Osteoblast (primary cell): ENCODE measurements at regions not wholly inside any gene's neighbourhood (a gene's known extent, or its start where the extent isn't known, plus 50 kb on each side); places are given as distances from the start of the nearest gene placed in this dataset.

ENCODE experiments used
- DNase-seq: peaks from one replicate; pipeline ENCODE4 v3.0.0; 2011; ENCODE audit warnings: low spot score, mixed read lengths; ENCODE audit not compliant: insufficient read length; ENCODE audit errors: missing footprints
- H2AFZ ChIP-seq: 2 replicates; pipeline ENCODE4 v1.6.0; 2011; ENCODE audit warnings: mild to moderate bottlenecking, low read length
- H3K27ac ChIP-seq: 2 replicates; pipeline ENCODE4 v1.5.1; 2011; ENCODE audit warnings: mild to moderate bottlenecking, low read depth, low read length, moderate library complexity
- H3K27me3 ChIP-seq: 2 replicates; pipeline ENCODE4 v1.6.0; 2012; ENCODE audit warnings: mild to moderate bottlenecking, control low read depth, inconsistent platforms, low read length, moderate library complexity; ENCODE audit not compliant: insufficient read depth
- H3K36me3 ChIP-seq: 2 replicates; pipeline ENCODE4 v1.5.1; 2011; ENCODE audit warnings: mild to moderate bottlenecking, low read length, control low read depth, moderate library complexity; ENCODE audit not compliant: insufficient read depth
- H3K4me1 ChIP-seq: 2 replicates; pipeline ENCODE4 v1.5.1; 2011; ENCODE audit warnings: mild to moderate bottlenecking, low read length, control low read depth, moderate library complexity; ENCODE audit not compliant: insufficient read depth
- H3K4me2 ChIP-seq: 2 replicates; pipeline ENCODE4 v1.6.0; 2011; ENCODE audit warnings: mild to moderate bottlenecking, low read length; ENCODE audit not compliant: insufficient read depth
- H3K4me3 ChIP-seq: fragments of 200-600 bp; sonication (generic); 3 replicates; pipeline ENCODE4 v1.5.1; 2012; ENCODE audit warnings: mild to moderate bottlenecking, low read length, inconsistent platforms; ENCODE audit not compliant: insufficient read depth
- H3K79me2 ChIP-seq: 2 replicates; pipeline ENCODE4 v1.6.0; 2012; ENCODE audit warnings: mild to moderate bottlenecking, low read length, control low read depth, inconsistent platforms; ENCODE audit not compliant: insufficient read depth
- H3K9me3 ChIP-seq: 2 replicates; pipeline ENCODE4 v1.5.1; 2011; ENCODE audit warnings: low read depth, low read length, control low read depth
- H4K20me1 ChIP-seq: 2 replicates; pipeline ENCODE4 v1.6.0; 2012; ENCODE audit warnings: mild to moderate bottlenecking, low read length, control low read depth; ENCODE audit not compliant: insufficient read depth
- CTCF ChIP-seq: IDR thresholded peaks from 2 replicates; pipeline ENCODE4 v1.5.1; 2011; ENCODE audit warnings: mild to moderate bottlenecking, low read depth, low read length, moderate library complexity; ENCODE audit errors: extremely low read depth

GRCh38 chr4:126113058-126113457 is 798.3 kb downstream of the FAT4 start:
- no peaks in the 10 kb centered on the region for H3K36me3 ChIP-seq
- no peaks in the 10 kb centered on the region for H3K4me1 ChIP-seq
- no peak overlapping the region for H3K4me3 ChIP-seq
- no peak for DNase-seq
- H3K9me3 ChIP-seq: no peaks in the 10 kb centered on the region
- H3K79me2 ChIP-seq: no peaks in the 10 kb centered on the region
- H3K27me3 ChIP-seq: no peaks in the 10 kb centered on the region
- H4K20me1 ChIP-seq: no peaks in the 10 kb centered on the region
- no peak overlapping the region for H2AFZ ChIP-seq
- no peak overlapping the region for H3K27ac ChIP-seq
- no peak for TF ChIP-seq CTCF
- no peak overlapping the region for H3K4me2 ChIP-seq

GRCh38 chr4:126123611-126124325 is 809.0 kb downstream of the FAT4 start:
- TF ChIP-seq CTCF: no peak
- no peak for DNase-seq

GRCh38 chr4:126124818-126125217 is 810.1 kb downstream of the FAT4 start:
- no peak overlapping the region for H2AFZ ChIP-seq
- no peak for DNase-seq

More at GRCh38 chr4:126123611-126124325, 809.0 kb downstream of the FAT4 start:
- no peaks in the 10 kb centered on the region for H3K79me2 ChIP-seq
- no peaks in the 10 kb centered on the region for H4K20me1 ChIP-seq
- no peak overlapping the region for H2AFZ ChIP-seq
- no peaks in the 10 kb centered on the region for H3K9me3 ChIP-seq
- no peak overlapping the region for H3K4me2 ChIP-seq
- no peaks in the 10 kb centered on the region for H3K36me3 ChIP-seq
- no peak overlapping the region for H3K4me3 ChIP-seq
- no peaks in the 10 kb centered on the region for H3K4me1 ChIP-seq
- no peak overlapping the region for H3K27ac ChIP-seq
- no peaks in the 10 kb centered on the region for H3K27me3 ChIP-seq

More at GRCh38 chr4:126124818-126125217, 810.1 kb downstream of the FAT4 start:
- Histone ChIP-seq H3K27me3 (no peaks in the 10 kb centered on the region), H3K27ac (no peak overlapping the region), H3K79me2 (no peaks in the 10 kb centered on the region), H3K36me3 (no peaks in the 10 kb centered on the region), H4K20me1 (no peaks in the 10 kb centered on the region), H3K4me2 (no peak overlapping the region), H3K4me3 (no peak overlapping the region), H3K4me1 (no peaks in the 10 kb centered on the region), H3K9me3 (no peaks in the 10 kb centered on the region)
- TF ChIP-seq CTCF: no peak
